ENCODE measurements at regions not wholly inside any gene's neighbourhood (a gene's known extent, or its start where the extent isn't known, plus 50 kb on each side); places are given as distances from the start of the nearest gene placed in this dataset.

- TF ChIP-seq CTCF (IDR thresholded peaks at IDR 0.05), result no peak
- no peak for TF ChIP-seq POLR2A (IDR thresholded peaks at IDR 0.05)
These were observed 82.1 kb downstream of the RFPL4B start for GRCh38 chr6:112429226-112429625.
